ENCODE measurements at regions not wholly inside any gene's neighbourhood (a gene's known extent, or its start where the extent isn't known, plus 50 kb on each side); places are given as distances from the start of the nearest gene placed in this dataset.
"Not testable (repeated sequence)": the region's sequence is repeated elsewhere in the genome, so short reads cannot be mapped to it uniquely, and the experiment has no call there.

DNA sequence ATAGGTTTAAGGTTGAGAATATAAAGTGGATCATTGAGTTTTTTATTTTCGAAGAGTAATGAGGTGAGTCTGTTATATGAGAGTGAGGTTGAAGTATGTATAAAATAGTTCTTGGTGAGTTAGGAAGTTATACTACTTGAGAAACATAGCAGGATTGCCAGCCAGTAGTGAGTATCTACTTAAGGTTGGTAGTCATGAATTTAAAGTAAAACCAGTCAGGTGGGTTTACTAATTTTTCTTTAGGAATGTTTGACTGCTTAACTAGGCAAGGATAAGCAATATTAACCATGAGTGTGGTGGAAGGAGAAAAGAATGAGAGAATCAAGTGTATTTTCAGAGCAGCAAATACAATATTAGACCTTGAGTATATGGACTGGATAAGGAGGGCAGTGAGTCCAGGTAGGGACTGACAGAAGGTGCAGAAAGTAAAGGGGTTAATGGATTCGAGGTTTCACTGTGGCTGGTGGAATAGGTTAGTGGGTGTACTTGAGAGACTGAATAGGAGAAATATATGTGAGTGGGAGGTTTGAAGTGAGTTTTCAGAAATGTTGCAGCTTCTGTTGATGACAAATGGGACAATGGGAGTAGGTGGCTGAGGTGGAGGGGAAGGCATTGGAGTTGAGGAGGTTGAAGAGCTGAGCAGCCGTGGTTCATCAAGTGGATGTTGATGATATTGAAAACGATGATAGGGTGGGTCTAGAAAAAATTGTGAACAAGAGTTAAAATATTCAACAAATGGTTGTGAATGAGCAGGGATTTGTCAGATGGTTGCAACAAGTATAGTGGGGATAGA, 232.5 kb upstream of the ASCC3 start:
- no peak for DNase-seq (ENCODE audit: low read depth, low spot score)

DNA sequence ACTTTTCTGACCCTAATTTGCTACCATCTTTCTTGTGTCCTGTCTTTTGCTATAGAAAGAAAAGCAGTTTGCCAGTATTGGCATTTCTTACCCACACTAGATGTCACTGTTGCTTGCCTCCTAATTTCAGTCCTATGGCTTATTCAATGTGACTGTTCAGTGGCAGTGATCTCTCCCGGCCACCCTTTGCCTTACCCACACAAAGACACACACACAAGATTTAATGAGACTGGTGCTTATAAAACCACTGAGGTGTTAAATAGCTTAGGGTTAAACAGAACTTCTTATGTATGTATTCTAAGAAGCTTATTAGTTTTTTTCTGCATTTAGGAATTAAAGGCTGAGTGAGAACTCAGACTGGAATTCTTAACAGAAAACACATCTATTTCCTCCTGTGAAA, 233.6 kb upstream of the ASCC3 start:
- peak; percentile 64 for DNase-seq (ENCODE audit: low read depth, low spot score)

DNA sequence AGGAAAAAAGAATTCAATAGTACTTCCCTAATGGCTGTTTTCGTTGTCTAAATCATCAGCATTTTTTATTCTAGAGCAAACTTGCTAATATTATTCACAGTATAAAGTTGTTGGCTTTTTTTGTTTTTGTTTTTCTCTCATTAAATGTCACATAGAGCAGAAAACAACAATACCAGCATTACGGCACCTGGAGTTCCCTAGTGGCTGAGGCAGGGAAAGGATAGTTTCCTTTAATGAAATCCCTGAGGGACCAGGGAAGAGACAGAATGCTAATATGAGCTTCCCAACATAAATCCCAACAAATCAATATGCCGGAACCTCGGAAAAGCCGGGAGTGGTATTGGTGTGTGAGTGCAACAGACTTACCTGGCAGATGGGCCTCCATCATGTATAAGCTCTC, 235.2 kb upstream of the ASCC3 start:
- no peak for DNase-seq (ENCODE audit: low read depth, low spot score)

GRCh38 chr6:101117393-101118135, 236.4 kb upstream of the ASCC3 start:
- no peak for DNase-seq (ENCODE audit: low read depth, low spot score)

DNA sequence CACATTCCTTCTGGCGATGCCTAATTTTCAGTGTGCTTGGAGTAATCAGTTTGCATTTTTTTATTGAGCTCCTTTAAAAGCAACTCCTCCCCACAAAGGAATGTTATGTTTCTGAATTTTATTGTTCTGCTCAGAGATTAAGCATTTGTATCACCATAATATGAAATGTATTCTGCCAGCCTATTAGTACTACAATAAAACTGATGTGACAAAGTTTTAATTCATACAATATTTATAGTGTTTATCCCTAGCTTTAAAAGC, 236.9 kb upstream of the ASCC3 start:
- no peak for DNase-seq (ENCODE audit: low read depth, low spot score)

GRCh38 chr6:101120747-101121146, 239.6 kb upstream of the ASCC3 start:
- no peak for DNase-seq (ENCODE audit: low read depth, low spot score)

DNA sequence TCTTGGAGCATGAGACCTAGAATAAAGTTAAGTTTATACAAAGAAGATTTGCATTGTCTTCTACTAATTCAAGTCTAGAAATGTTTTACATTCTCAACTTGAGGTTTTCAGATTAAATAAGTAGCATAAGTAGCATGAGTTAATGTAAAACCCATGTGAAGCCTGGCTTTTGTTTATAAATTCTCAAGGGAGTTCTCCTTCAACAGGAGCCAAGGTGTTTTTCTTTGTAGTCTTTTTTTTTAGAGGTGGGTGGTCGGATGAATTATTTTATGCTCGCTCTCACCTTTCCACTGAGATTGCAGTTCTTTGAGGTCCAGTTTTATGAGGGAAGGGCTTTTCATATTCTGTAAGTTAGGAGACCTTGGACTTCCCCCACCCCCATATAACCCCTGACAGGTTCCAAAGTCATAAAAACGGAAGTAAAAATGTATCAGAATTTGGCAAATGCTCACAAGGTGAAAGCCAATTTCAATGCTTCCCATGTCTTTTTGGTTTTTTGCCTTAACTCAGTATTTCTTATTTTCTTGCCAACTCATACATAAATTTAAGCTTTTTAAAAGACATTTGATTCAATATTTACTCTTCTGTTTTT, 244.3 kb upstream of the ASCC3 start:
- no peak for DNase-seq (ENCODE audit: low read depth, low spot score)

- no peak for DNase-seq (ENCODE audit: low read depth, low spot score)
Observed at GRCh38 chr6:101126501-101126900, 245.4 kb upstream of the ASCC3 start.

GRCh38 chr6:101129851-101130250, 248.7 kb upstream of the ASCC3 start:
- DNase-seq (ENCODE audit: low read depth, low spot score): no peak

DNA sequence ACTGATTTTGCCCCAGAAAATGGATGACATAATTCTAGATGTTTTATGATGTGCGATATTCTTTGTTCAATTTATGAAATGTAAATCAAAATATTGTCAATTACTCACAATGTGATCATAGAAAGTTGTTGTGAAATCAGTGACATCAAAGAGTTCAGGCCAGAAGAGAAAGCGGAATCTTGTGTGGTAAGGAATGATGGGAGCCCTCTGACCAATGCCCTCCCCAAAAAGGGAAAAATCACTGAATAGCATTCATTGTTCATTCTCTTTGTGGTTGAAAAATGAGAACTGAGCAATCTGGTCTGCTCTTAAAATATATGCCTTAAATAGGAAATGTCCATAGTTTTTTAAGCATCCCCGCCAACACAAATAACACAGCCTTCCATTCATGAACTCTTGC, 247.1 kb upstream of the GRIK2 start:
- peak; percentile 49 for DNase-seq (ENCODE audit: low read depth, low spot score)

- no peak for DNase-seq (ENCODE audit: low read depth, low spot score)
Observed at GRCh38 chr6:101150226-101150625, 243.3 kb upstream of the GRIK2 start.

GRCh38 chr6:101157638-101158037, 235.9 kb upstream of the GRIK2 start:
- DNase-seq (ENCODE audit: low read depth, low spot score): not testable (repeated sequence)

DNA sequence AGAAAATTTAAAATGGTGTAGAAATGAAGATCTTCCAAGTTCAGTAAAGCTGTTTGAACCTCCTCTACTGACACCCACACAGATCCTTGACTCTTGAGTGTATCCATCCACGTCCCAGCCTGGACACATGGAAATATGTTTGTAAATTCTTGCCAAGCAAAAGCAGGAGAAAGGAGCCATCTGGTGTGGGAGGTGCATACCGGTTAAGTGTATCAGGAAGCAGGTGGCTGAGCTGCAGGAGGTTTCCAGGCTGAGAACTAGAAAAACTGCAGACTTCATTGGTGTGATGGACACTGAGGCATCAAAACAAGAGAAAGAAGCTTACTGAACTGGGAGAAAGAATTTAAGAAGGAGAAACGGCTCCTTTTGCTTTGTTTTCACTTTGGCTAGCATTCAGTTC, 229.9 kb upstream of the GRIK2 start:
- no peak for DNase-seq (ENCODE audit: low read depth, low spot score)

- DNase-seq (ENCODE audit: low read depth, low spot score): no peak
Observed at GRCh38 chr6:101167638-101168037, 225.9 kb upstream of the GRIK2 start.

DNA sequence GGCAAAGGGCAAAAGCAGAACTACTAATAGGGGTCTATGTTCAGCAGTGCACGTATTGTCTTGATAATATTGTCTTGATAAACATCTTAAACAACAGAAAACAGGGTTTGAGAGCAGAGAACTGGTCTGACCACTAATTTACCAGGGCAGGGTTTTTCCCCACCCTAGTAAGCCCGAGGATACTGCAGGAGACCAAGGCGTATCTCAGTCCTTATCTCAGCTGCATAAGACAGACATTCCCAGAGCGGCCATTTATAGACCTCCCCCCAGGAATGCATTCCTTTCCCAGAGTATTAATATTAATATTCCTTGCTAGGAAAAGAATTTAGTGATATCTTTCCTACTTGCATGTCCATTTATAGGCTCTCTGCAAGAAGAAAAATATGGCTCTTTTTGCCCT, 222.5 kb upstream of the GRIK2 start:
- DNase-seq (ENCODE audit: low read depth, low spot score): not testable (repeated sequence)

GRCh38 chr6:101178748-101179147, 214.8 kb upstream of the GRIK2 start:
- DNase-seq (ENCODE audit: low read depth, low spot score): no peak

DNA sequence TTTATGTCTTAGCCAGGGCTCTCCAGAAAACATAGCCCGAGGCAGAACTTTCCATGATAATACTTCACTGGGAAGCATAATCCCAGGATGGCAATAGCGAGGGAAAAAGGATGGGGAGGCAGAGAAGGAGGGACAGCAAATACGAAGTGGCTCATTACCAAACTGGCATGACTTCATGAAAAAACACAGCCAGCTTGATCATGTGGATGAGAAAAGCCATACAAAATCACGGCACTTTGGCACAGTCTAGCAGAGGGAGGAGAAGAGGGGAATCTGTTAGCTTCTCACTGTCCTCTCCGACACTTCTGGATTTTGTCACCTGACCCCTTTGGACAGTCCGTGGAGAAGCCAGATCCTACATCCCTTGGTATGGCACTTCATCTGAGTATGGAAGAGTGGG, 212.5 kb upstream of the GRIK2 start:
- DNase-seq (ENCODE audit: low read depth, low spot score): no peak

DNA sequence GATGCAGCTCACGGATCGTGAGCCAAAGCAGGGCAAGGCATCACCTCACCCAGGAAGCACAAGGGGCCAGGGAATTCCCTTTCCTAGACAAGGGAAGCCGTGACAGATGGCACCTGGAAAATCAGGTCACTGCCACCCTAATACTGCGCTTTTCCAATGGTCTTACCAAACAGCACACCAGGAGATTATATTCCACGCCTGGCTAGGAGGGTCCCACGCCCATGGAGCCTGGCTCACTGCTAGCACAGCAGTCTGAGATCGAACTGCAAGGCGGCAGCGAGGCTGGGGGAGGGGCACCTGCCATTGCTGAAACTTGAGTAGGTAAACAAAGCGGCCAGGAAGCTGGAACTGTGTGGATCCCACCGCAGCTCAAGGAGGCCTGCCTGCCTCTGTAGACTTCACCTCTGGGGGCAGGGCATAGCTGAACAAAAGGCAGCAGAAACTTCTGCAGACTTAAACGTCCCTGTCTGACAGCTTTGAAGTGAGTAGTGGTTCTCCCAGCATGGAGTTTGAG, 205.2 kb upstream of the GRIK2 start:
- DNase-seq (ENCODE audit: low read depth, low spot score): not testable (repeated sequence)

- DNase-seq (ENCODE audit: low read depth, low spot score): peak; percentile 6
Observed at GRCh38 chr6:101195588-101195987, 197.9 kb upstream of the GRIK2 start.

GRCh38 chr6:101199441-101199840, 194.1 kb upstream of the GRIK2 start:
- DNase-seq (ENCODE audit: low read depth, low spot score): no peak

- no peak for DNase-seq (ENCODE audit: low read depth, low spot score)
Observed at GRCh38 chr6:101202867-101203374, 190.6 kb upstream of the GRIK2 start.

GRCh38 chr6:101203664-101204063, 189.8 kb upstream of the GRIK2 start:
- DNase-seq (ENCODE audit: low read depth, low spot score): no peak

DNA sequence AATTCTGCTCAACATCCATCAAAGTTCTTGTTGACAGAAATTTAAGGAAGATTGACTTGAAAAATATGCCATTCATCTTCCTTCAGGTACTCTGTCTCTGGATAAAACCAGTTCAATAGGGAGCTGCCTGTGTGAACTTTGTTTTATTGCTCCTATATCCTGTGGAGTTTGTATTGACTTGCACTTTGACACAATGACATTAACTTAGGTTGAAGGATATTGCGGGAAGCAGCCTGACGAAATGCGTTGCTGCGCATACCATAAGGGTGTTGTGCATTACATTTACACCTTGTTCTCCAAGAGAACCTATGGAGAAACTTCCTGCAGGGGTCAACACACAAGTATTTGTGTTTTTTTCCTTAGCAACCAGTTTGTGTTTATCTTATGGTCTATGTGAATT, 185.4 kb upstream of the GRIK2 start:
- DNase-seq (ENCODE audit: low read depth, low spot score): no peak
